Inferior parietal cortex (tissue), 1 donor: ENCODE measurements at regions not wholly inside any gene's neighbourhood (a gene's known extent, or its start where the extent isn't known, plus 50 kb on each side); places are given as distances from the start of the nearest gene placed in this dataset.
"Not testable (repeated sequence)": the region's sequence is repeated elsewhere in the genome, so short reads cannot be mapped to it uniquely, and the experiment has no call there.

ENCODE experiments used
- DNase-seq: peaks from one replicate; pipeline ENCODE4 v3.0.0-alpha.2; 2016; ENCODE audit errors: extremely low spot score

- no peak for DNase-seq
Measured at GRCh38 chr3:110470310-110470709, 601.3 kb upstream of the NECTIN3 start.

GRCh38 chr3:110473405-110473804, 598.2 kb upstream of the NECTIN3 start:
- no peak for DNase-seq

- no peak for DNase-seq
Measured at GRCh38 chr3:110474397-110474796, 597.2 kb upstream of the NECTIN3 start.

GRCh38 chr3:110478377-110479054, 593.1 kb upstream of the NECTIN3 start:
- no peak for DNase-seq

- no peak for DNase-seq
Measured at GRCh38 chr3:110479731-110480130, 591.9 kb upstream of the NECTIN3 start.

- no peak for DNase-seq
Measured at GRCh38 chr3:110485389-110485788, 586.2 kb upstream of the NECTIN3 start.

GRCh38 chr3:110487840-110488239, 583.8 kb upstream of the NECTIN3 start:
- no peak for DNase-seq

- no peak for DNase-seq
Measured at GRCh38 chr3:110491413-110491812, 580.2 kb upstream of the NECTIN3 start.

GRCh38 chr3:110492876-110493275, 578.7 kb upstream of the NECTIN3 start:
- no peak for DNase-seq

GRCh38 chr3:110493438-110494092, 578.1 kb upstream of the NECTIN3 start:
- no peak for DNase-seq

- no peak for DNase-seq
Measured at GRCh38 chr3:110494093-110494490, 577.5 kb upstream of the NECTIN3 start.

GRCh38 chr3:110494728-110495127, 576.9 kb upstream of the NECTIN3 start:
- no peak for DNase-seq

GRCh38 chr3:110495201-110495927, 576.3 kb upstream of the NECTIN3 start:
- DNase-seq, result no peak

GRCh38 chr3:110504401-110504800, 567.2 kb upstream of the NECTIN3 start:
- no peak for DNase-seq

GRCh38 chr3:110504901-110505300, 566.7 kb upstream of the NECTIN3 start:
- no peak for DNase-seq

GRCh38 chr3:110506890-110507289, 564.7 kb upstream of the NECTIN3 start:
- DNase-seq, result no peak

- DNase-seq, result not testable (repeated sequence)
Measured at GRCh38 chr3:110507570-110507969, 564.0 kb upstream of the NECTIN3 start.

GRCh38 chr3:110512961-110513360, 558.7 kb upstream of the NECTIN3 start:
- DNase-seq, result no peak

- no peak for DNase-seq
Measured at GRCh38 chr3:110518031-110518430, 553.6 kb upstream of the NECTIN3 start.

- DNase-seq, result no peak
Measured at GRCh38 chr3:110519071-110519470, 552.5 kb upstream of the NECTIN3 start.

- DNase-seq, result no peak
Measured at GRCh38 chr3:110521019-110521418, 550.6 kb upstream of the NECTIN3 start.

GRCh38 chr3:110525558-110526064, 546.0 kb upstream of the NECTIN3 start:
- DNase-seq, result not testable (repeated sequence)
